NOMO-1 treated with dmso at 0.1 percent for 144 hours (cell line): ENCODE measurements at regions not wholly inside any gene's neighbourhood (a gene's known extent, or its start where the extent isn't known, plus 50 kb on each side); places are given as distances from the start of the nearest gene placed in this dataset.

Source experiments
- DNase-seq: peaks from one replicate; lab custom pipeline; 2025; ENCODE audit not compliant: unreplicated experiment; lab: John Stamatoyannopoulos, UW

GRCh38 chrX:39984191-39984956 lies 113.4 kb downstream of the BCOR start:
- no peak for DNase-seq

GRCh38 chrX:39985071-39985470 lies 112.7 kb downstream of the BCOR start:
- no peak for DNase-seq

GRCh38 chrX:39985551-39985950 lies 112.2 kb downstream of the BCOR start:
- no peak for DNase-seq

GRCh38 chrX:39988496-39988895 lies 109.3 kb downstream of the BCOR start:
- DNase-seq: no peak

- no peak for DNase-seq
Measured at GRCh38 chrX:39990388-39990787, 107.4 kb downstream of the BCOR start.

GRCh38 chrX:39992300-39992699 lies 105.5 kb downstream of the BCOR start:
- DNase-seq: no peak

- DNase-seq: no peak
Measured at GRCh38 chrX:39995457-39995856, 102.3 kb downstream of the BCOR start.

- DNase-seq: no peak
Measured at GRCh38 chrX:39996536-39996935, 101.2 kb downstream of the BCOR start.

- DNase-seq: no peak
Measured at GRCh38 chrX:39998636-39999406, 98.9 kb downstream of the BCOR start.
